HK-2 (cell line): ENCODE measurements at regions not wholly inside any gene's neighbourhood (a gene's known extent, or its start where the extent isn't known, plus 50 kb on each side); places are given as distances from the start of the nearest gene placed in this dataset.

ENCODE experiments used
- DNase-seq: peaks from one replicate; pipeline ENCODE4 v3.0.0-alpha.2; 2018; ENCODE audit not compliant: unreplicated experiment

DNA sequence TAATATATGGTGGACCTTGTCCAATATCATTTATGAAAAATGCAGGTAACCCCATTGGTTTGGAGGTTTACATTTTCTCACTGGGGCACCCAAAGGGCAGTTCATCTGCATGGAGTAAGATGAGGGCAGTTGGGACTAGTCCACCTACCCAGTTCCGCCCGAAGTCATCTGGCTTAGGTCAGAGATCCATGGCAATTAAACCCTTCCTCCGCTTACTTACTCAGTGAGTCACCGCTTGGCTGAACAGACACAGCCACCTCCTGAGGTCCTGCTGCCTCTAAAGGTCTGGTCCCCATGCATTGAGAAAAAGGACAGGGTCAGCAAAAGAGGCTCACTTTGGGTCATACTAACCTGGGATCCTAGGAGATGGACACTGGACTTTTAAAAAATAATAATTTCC lies 102.9 kb upstream of the PRL start:
- peak; percentile 13 for DNase-seq

DNA sequence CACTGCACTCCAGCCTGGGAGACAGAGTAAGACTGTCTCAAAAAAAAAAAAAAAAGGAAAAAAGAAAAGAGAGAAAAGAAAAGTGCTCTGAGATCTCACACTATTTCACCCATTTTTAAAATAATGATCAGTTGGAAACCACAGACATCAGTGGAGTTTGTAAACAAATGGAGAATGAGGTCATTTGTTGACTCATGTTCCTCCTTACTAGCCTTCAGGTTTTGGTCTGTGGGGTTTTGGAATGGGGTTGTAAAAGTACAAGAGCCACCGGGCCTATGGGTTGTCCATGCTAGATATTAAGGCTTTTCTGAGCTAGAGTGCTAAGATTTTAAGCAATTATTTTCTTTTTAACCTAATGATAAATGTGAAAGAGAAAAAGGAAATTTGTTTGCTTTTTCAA lies 104.4 kb upstream of the PRL start:
- no peak for DNase-seq

DNA sequence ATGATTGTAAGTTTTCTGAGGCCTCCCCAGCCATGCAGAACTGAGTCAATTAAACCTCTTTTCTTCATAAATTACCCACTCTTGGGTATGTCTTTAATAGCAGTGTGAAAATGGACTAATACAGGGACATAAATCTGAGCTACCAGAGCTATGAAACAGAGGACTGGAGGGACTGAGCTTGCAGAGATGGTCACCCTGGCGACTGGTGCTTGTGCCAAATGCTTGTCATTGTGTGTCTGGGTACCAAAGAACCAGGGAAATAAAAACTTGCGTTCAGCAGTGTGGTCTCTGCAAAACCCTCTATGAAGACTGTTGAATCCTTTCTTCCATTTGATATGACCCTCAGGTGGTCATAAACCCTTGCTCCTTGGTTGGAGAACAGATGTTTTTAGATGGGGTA lies 105.1 kb upstream of the PRL start:
- DNase-seq = no peak

DNA sequence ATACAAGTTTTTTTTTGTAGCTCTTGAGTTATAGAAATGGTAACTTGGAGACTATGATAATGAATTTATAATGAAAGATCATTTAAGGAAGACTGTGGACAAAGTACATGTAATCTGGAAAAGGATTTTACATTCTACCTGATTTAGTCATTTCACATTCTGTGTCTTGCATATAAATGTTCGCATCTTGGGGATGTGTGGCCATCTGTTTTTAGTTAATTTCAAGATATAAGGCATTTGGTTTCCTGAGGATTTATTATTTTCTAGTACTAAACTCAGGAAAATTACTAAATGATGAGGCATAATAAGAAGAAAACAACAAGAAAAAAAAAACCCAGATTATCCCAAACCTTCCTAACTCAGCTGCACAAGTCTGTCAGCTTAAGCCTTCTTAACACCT lies 112.7 kb upstream of the PRL start:
- no peak for DNase-seq

DNA sequence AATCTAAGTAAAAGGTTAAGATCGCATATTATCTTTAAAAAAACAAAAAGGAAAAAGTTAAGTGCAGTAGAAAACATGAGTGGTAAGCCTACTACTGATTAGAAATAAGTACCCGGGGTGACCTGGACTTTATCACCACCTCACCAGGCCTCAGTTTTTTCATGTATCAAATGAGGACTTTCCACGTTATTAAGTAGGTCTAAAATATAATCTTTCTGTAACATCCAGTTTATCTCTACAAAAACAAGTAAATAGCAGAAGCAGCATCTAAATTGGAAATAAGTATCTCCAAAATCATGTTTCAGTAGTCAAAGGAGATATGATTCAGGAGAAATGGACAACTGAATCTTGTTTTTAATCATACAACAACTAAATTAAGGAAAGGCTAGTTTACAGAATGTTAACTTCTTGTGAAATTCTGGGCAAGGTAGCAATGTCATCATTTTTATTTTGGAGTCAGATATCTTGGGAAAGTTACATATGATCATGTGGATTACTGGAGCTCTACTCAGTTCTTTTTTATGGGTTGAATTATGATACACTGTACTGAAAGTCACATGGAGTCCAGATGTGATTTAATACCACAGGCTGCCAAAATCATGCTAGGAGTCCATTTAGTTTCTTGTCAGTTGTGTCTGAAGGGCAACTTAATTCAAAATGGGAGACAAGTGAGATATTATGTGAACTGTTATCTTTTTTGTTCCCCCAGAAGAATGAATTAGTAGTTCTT lies 114.7 kb upstream of the PRL start:
- DNase-seq = no peak

DNA sequence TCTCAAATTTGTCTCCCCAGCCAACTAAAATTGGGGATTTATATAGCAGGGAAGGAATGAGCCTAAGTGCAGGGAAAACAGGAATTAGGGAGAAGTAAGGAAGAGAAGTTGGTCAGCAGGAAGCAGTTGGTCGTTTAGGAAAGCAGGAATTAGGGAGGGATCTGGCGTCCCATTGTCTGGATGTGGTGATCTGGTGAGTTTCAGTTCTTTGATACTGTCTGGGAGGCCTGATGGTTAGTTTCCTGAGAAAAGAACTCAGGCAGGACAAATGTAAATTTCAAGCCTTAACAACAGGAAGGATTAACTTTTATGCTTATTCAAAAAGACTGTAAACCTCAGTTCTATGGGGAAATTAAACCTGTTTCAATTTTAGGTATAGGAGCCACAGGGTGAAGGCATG lies 116.2 kb upstream of the PRL start:
- DNase-seq = no peak

DNA sequence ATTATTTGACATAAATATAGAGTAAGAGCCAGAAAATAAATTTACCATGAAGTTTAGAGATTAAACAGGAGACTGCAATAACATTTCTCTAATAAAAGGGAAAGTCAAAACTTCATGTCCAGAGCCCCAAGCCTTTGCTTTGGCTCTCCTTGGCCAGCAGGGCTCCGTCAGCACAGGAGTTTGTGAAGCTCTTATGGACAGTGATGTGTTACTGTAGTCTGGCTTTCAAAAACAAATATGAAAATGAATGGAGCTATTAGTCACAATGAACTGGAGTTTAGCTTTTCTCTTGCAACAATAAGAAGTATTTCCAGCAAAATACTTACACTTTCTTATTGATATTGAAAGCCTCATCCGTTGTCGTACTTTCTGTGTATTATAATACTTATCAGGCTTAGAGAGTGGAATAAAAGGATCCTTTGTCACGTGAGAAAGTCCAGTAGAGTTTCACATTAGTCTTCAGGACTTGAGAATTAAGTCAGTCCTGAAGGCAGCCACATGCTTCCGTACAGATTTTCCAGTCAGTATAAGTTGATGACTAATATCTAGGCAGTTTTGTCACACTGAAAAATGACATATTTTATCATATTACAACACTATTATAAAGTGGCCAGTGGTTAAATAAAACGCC lies 117.0 kb upstream of the PRL start:
- no peak for DNase-seq

DNA sequence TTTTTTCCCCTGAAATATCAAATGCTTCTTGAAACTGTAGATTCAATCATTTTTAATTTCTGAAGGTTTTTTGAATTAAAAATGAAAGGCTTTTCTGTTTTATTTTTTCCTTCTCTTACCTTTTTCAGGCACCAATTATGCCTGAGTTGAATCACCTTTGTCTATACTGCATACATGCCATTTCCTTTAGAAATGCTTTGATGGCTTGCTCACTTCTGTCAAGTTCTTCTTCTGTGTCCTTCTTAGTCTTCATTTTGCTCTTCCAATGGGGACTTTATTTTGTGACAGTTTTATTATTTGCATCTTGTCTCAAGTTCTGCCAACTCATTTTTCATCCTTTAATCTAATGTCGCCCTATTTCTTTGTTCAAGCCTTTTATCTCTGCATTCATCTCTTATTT lies 121.9 kb upstream of the PRL start:
- no peak for DNase-seq

DNA sequence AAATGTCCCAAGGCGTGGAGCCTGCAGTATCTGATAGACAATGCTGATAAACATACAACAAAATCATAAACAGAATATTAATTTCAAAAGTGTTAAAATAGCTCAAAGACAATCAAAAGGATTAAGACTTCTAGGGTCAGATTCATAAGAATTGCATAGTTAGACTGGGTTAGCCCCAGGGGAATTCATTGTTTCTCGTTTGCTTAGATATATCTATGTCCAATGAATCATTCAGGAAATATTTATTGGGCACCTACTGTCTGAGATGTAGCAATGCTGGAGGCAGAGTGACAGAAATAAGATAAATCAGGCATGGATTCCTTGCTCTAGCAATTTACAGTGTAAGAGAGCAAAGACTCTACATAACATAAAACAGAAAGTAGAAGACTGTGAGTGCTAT lies 124.4 kb upstream of the PRL start:
- DNase-seq = no peak

DNA sequence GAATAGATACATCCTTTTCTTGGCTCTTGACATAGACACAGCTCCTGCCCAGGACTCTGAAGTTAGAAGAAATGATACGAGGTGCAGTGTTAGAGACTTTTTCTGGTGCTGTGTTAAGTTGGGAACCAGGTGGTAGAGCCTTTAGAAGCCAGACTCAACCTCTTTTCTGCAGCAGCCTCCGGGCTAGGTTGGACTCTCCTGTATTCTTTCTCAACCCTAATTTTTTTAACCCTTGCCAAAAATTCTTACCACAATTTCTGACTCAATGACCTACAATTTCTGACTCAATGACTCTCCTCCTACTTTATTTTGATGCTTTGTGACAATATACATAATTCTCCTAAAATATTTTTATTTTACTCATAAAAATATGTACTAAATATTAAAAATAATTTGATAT lies 127.4 kb upstream of the PRL start:
- no peak for DNase-seq

DNA sequence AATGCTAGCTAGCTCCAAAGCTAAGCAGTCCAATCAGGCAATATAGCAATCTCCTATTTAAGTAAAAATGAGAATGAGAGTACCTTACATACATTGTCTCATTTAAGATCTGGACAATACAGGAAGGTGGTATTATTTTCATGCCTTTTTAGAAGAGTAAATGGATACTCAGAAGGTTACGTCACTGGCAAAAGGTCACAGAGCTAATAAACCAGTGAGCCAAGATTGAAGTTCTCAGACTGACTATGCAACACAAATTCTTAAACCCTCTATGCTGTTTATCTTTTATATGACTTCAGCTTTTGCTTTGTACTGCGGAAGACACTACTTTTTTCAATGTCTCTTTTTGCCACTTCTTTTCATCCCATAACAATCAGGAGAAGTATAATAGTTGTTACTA lies 135.2 kb upstream of the PRL start:
- DNase-seq = no peak

DNA sequence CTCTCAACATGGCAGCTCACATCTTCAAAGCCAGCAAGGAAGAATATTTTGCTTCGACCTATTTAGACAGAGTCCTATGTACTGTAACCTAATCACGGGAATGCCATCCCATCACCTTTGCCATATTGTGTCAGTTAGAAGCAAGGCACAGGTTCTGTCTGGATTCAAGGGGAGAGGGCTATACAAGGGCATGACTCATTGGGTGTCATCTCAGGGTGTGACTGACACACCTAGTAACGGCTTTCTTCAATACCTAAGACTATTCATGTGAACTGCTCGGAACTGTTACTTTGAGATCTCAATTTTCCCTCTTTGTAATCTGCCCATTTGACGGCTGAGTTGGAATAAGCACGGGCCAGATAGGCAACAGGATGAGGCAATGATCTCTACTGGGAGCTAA lies 135.6 kb upstream of the HDGFL1 start:
- no peak for DNase-seq

DNA sequence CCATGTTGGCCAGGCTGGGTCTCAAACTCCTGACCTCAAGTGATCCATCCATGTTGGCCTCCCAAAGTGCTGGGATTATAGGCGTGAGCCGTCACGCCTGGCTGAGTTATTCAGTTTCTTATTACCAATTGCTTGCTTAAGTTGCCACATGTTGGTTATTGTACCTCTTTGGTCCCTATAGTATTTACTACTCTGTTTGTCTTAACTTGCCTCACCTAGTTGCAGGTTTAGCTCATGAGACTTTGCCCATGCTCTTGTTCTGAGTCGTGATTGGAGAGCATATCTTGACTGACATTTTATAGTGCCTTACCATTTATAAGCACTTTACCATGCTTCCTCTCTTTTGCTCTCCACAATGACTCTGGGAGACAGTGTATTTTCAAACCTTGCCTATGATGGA lies 134.2 kb upstream of the HDGFL1 start:
- DNase-seq = no peak

DNA sequence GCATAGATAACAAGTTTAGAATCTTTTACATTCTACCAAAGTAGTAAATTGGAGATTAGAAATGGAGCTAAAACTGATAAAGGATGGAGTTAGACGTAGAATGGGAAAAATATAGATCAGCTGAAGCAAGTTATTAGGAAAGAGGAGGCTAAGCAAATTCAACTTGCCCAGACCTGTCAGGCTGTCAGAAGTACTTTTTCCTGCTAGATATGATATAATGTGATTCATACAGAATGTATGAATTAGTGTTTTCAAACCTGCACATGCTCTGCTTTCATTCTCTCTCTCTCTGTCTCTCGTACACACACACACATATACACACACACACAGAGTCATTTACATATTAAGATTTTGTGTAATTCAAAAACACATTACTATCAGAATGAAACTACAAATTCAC lies 133.2 kb upstream of the HDGFL1 start:
- no peak for DNase-seq

DNA sequence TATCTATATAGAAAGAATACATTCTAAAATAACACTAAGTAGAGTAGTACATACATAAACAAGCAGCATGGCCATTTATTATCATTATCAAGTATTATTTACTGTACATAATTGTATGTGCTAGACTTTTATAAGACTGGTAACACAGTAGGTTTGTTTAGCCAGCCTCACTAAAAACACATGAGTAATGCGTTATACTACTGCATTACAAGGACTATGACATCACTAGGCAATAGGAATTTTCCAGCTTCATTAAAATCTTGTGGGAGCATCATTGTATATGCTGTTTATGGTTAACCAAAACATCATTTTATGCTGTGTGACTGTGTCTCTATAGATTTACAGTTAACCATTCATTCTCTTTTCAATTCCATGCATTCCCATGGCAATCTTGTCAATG lies 131.7 kb upstream of the HDGFL1 start:
- no peak for DNase-seq

DNA sequence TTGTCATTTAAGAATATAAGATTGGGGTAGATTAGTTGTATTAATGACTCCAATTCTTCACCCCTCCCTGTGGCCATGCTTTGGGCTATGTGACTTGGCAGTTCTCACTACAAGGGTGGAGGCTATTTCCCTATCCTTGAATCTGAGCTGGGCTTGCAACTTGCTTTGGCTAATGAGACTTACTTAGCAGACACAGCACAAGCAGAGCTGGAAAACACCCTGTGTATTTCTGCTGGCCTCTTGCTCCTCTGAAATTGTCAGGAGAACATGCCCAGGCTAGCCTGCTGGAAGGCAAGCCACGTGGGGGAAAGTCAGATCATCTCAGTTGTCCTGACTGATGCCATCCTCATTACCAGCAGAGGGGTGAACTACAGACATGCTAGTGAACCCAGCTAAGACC lies 126.5 kb upstream of the HDGFL1 start:
- no peak for DNase-seq

DNA sequence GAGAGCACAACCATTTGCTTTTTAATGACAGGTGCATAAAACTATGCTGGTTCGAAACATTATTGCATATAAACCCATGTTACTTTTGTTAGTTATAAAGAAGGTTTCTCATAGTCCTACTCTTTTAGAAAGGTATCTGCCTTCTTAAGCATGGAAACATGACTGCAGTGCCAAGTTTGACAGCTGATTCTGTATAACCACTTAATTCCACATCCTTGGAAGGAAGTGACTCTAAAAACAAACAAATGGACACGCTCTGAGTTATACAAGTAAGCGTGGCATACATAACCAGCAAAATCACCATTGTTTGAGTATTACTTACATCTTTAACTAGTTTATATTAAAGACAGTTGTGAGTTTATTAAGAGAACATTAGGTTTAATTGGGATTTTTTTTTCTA lies 125.0 kb upstream of the HDGFL1 start:
- no peak for DNase-seq

DNA sequence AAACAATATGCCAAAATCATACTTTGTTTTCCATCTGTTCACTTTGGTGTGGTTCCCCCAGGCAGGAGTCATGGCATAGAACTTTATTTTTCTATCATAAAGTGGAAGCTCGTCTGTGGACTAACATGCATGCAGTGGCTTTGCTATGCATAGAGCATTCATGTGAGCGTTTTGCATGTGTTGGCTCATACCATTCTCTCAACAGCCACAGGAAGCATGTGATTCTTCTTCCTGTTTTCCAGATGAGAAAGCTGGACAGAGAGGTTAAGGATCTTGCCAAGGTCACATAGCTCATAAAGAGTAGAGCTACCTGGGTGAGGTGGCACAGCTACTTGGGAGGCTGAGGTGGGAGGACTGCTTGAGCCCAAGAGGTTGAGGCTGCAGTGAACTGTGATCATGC lies 123.4 kb upstream of the HDGFL1 start:
- no peak for DNase-seq

DNA sequence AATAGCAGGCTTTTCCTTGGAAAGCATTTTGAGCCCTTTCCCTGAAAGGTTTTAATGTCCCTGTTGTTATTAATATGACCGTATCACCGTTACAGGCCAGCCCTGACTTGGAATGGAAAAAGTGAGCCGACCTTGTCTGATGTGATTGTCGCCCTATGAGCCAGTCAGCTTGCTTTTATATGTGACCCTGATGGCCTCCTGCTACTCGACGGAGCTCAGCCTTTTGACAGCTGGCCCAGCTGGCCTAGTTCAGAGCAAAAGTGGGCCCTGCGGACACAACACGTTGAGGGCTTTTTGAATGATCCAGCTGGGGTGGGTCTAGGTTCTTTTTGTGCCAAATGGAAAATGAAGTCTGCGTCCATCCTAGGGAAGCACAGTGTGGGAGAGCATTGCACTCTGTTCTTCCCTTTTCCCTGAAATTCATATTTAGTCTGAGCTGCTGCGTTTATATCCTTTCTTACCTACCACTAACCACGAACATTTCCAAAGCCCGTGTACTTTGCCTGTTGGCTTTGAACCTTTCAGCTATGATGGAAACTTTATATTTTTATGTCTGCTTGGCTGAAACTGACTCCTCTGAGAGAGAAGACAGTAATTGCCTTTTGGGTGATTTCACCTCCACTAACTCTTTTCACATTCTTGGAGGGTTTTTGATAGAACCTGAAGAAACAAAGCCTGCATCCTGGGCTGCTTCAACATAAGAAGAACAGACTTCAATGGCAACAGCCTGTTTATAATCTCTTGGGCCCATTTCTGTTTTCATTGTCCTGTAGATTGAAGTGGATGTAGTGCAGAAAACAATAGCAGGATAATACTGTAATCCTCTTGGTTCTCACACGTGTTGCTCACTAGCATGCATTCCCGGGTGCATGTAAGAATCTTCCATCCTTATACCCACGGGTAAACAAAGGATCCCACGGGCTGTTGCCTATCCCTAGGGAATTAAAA lies 121.8 kb upstream of the HDGFL1 start:
- no peak for DNase-seq

DNA sequence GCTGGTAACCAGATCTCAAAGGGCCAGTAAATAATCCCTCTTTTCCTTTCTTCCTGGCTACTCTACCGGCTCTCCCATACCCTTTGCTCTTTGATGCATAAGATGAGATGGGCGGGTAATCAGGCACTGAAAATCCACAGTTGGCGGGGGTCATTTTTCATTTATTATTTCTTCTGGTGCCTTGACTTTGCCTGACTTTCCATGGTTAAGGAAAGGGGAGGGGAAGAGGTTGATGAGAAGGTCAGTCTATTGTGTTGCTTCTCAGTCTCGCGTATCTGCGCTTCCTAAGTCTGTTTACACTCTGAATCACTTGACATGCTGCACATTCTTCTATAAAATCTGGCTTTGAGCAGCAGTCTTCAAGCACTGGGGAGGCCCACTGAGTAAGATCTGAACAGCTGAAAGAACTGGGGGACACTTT lies 121.1 kb upstream of the HDGFL1 start:
- DNase-seq = no peak

DNA sequence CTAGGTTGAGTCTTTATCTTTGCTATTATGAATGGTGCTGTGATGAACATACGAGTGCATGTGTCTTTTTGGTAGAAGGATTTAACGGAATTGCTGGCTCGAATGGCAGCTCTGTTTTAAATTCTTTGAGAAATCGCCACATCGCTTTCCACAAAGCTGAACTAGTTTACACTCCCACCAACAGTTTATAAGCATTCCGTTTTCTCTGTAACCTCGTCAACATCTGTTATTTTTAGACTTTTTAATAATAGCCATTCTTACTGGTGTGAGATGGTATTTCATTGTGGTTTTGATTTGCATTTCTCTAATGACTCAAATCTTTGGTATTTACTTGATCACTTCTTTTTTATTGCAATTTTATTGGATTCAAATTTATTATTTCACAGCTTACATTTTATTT lies 117.4 kb upstream of the HDGFL1 start:
- DNase-seq = no peak

DNA sequence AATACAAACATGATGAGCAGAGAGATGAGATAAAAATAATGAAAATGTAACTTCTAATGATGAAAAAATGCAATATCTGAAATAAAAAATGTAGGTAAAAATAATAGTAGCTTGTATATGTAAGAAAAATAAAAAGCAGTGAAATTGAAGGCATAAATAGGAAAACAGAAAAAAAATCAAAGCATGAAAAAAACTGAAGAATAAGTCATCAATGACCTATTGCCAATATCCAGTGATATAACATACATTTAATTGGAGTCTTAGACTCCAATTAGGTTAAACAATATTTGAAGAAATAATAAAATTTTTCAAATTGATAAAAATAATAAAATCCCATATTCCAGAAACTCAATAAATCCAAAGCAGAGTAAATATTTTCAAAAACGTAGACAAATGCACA lies 114.0 kb upstream of the HDGFL1 start:
- DNase-seq = no peak

DNA sequence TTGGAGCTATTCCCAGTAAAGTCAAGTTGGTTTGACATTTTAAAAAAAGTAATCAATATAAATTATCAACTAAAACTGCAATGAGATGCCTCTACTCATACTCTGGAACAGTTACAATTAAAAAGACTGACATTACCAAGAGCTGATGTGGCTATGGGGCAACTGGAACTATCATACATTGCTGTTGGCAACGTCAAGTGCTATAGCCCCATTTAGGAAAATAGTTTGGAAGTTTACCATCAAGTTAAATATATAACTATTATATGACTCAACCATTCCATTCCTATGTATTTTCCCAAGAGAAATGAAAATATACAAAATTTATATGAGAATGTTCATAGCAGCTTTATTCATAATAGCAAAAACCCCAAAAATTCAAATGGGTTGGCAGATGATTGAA lies 111.4 kb upstream of the HDGFL1 start:
- DNase-seq = no peak
